BLaER1 (cell line): ENCODE measurements at regions not wholly inside any gene's neighbourhood (a gene's known extent, or its start where the extent isn't known, plus 50 kb on each side); places are given as distances from the start of the nearest gene placed in this dataset.
A peak's percentile ranks its signal among the peaks of the same experiment; 100 is the strongest.

Experiments used
- H3K27ac ChIP-seq: shearing (Covaris generic); formaldehyde crosslinking; 2 replicates; pipeline ENCODE4 v1.8.1; 2022
- H3K27me3 ChIP-seq: shearing (Covaris generic); formaldehyde crosslinking; 2 replicates; pipeline ENCODE4 v1.8.1; 2022
- H3K36me3 ChIP-seq: shearing (Covaris generic); formaldehyde crosslinking; 2 replicates; pipeline ENCODE4 v1.8.1; 2022
- H3K4me1 ChIP-seq: shearing (Covaris generic); formaldehyde crosslinking; 2 replicates; pipeline ENCODE4 v1.8.1; 2022
- H3K4me2 ChIP-seq: shearing (Covaris generic); formaldehyde crosslinking; 2 replicates; pipeline ENCODE4 v1.8.1; 2022
- H3K4me3 ChIP-seq: shearing (Covaris generic); formaldehyde crosslinking; 2 replicates; pipeline ENCODE4 v1.8.1; 2022
- H3K9ac ChIP-seq: shearing (Covaris generic); formaldehyde crosslinking; 2 replicates; pipeline ENCODE4 v1.8.1; 2022
- H3K9me3 ChIP-seq: shearing (Covaris generic); formaldehyde crosslinking; 2 replicates; pipeline ENCODE4 v1.8.1; 2022
- H4K20me1 ChIP-seq: shearing (Covaris generic); formaldehyde crosslinking; 2 replicates; pipeline ENCODE4 v1.8.1; 2022
- Cebpa-rat ChIP-seq: shearing (Covaris generic); IDR thresholded peaks from 2 replicates; pipeline ENCODE4 v1.8.1; 2022

- 0 out of 2 replicates have a peak overlapping the region, but pooled peaks have one; percentile 14 for H3K27ac ChIP-seq
- H3K9me3 ChIP-seq: no peaks in the 10 kb centered on the region
- no peak for TF ChIP-seq Cebpa-rat
- peak overlapping the region; percentile 75 for H3K4me2 ChIP-seq
- H3K9ac ChIP-seq: no peak overlapping the region
- no peaks in the 10 kb centered on the region for H4K20me1 ChIP-seq
- no peak overlapping the region for H3K4me3 ChIP-seq
- no peaks in the 10 kb centered on the region for H3K36me3 ChIP-seq
- peaks cover 56% of the 10 kb centered on the region for H3K4me1 ChIP-seq
- H3K27me3 ChIP-seq: no peaks in the 10 kb centered on the region
These were observed 99.4 kb downstream of the IRF8 start for GRCh38 chr16:85998171-85998867.

GRCh38 chr16:85998868-85999729 lies 100.1 kb downstream of the IRF8 start:
- TF ChIP-seq Cebpa-rat: no peak
- H3K4me3 ChIP-seq: no peak overlapping the region
- no peaks in the 10 kb centered on the region for H3K27me3 ChIP-seq
- H3K9me3 ChIP-seq: no peaks in the 10 kb centered on the region
- H3K4me2 ChIP-seq: peak overlapping the region; percentile 75
- no peak overlapping the region for H3K9ac ChIP-seq
- H3K27ac ChIP-seq: 0 out of 2 replicates have a peak overlapping the region, but pooled peaks have one; percentile 14
- H3K36me3 ChIP-seq: no peaks in the 10 kb centered on the region
- peaks cover 53% of the 10 kb centered on the region for H3K4me1 ChIP-seq
- no peaks in the 10 kb centered on the region for H4K20me1 ChIP-seq

DNA sequence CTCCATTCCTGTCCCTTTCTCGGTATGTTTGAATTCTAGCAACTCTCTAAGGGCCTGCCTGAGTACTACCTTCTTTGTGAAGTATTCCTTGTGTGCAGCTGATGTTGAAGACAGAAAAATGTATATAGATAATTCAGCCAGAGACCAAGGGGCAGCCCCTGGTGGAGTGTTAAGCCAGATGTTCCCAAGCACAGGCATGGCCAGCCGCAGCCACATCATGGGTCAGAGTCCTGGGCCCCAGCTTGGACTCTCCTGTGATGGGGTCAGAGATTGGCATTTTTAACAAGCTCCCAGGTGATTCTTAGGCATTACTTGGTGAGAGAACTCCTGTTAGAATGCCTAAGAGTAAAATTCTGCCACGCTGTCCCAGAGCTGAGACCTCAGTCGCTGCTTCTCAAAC lies 100.8 kb downstream of the IRF8 start:
- peaks cover 48% of the 10 kb centered on the region for H3K4me1 ChIP-seq
- H3K4me2 ChIP-seq: no peak overlapping the region
- no peak overlapping the region for H3K9ac ChIP-seq
- H3K27me3 ChIP-seq: no peaks in the 10 kb centered on the region
- H3K27ac ChIP-seq: no peak overlapping the region
- no peaks in the 10 kb centered on the region for H4K20me1 ChIP-seq
- H3K4me3 ChIP-seq: no peak overlapping the region
- no peaks in the 10 kb centered on the region for H3K9me3 ChIP-seq
- no peaks in the 10 kb centered on the region for H3K36me3 ChIP-seq
- TF ChIP-seq Cebpa-rat: no peak

- Histone ChIP-seq H3K9me3 (no peaks in the 10 kb centered on the region), H3K4me3 (no peak overlapping the region), H3K4me1 (peaks cover 22% of the 10 kb centered on the region), H3K9ac (no peak overlapping the region), H3K27ac (no peak overlapping the region), H3K4me2 (no peak overlapping the region), H3K36me3 (no peaks in the 10 kb centered on the region), H4K20me1 (no peaks in the 10 kb centered on the region), H3K27me3 (no peaks in the 10 kb centered on the region)
- no peak for TF ChIP-seq Cebpa-rat
These were observed 103.4 kb downstream of the IRF8 start for GRCh38 chr16:86002178-86002900.

DNA sequence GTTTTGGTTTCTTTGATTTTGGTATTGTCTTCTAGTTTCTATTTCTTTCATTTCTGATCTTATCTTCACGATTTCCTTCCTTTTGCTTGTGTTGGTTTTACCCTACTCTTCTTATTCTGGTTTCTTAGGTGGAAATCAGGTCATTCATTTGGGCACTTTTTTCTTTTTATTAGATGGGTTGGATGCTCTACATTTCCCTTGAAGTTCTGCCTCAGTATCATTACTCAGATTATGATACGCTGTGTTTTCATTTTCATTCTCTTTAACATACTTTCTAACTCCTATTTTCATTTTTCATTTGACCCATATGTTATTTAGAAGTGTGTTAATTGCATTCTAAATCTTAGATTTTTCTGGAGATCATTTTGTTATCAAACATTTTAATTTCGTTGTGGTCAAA lies 108.6 kb downstream of the IRF8 start:
- Histone ChIP-seq H3K27me3 (no peaks in the 10 kb centered on the region), H4K20me1 (no peaks in the 10 kb centered on the region), H3K9ac (no peak overlapping the region), H3K4me3 (no peak overlapping the region), H3K4me1 (peaks cover 8% of the 10 kb centered on the region; the same call in 1 of the 2 replicates), H3K4me2 (no peak overlapping the region), H3K36me3 (no peaks in the 10 kb centered on the region), H3K9me3 (no peaks in the 10 kb centered on the region), H3K27ac (no peak overlapping the region)
- TF ChIP-seq Cebpa-rat: no peak

DNA sequence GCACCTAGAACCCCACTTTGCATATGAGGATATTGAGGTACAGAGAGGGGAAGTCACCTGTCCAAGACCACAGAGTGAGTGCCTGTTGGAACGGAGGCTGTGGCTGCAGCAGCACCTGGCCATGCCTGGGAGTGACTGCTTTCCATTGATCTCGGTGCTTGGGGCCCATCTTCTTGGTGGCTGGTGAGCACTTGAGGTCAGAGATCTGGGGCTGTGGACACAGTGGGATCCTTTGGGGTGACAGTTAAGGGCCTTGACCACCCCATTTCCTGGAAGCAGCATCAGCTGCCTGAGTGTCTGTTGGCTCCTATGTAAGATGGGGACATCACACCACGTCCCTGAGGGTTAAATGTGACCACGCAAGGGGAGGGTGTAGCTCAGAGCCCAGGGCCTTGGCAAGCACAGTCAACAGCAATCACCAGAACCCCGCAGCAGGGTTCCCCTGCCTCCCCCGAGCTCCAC lies 111.7 kb downstream of the IRF8 start:
- H3K9me3 ChIP-seq: no peaks in the 10 kb centered on the region
- peaks cover 8% of the 10 kb centered on the region; the same call in 1 of the 2 replicates for H3K4me1 ChIP-seq
- H3K27ac ChIP-seq: no peak overlapping the region
- H3K9ac ChIP-seq: no peak overlapping the region
- no peaks in the 10 kb centered on the region for H4K20me1 ChIP-seq
- H3K4me3 ChIP-seq: no peak overlapping the region
- no peaks in the 10 kb centered on the region for H3K27me3 ChIP-seq
- H3K36me3 ChIP-seq: no peaks in the 10 kb centered on the region
- peak overlapping the region; percentile 36 for H3K4me2 ChIP-seq
- TF ChIP-seq Cebpa-rat: no peak

GRCh38 chr16:86011532-86011931 lies 112.6 kb downstream of the IRF8 start:
- Histone ChIP-seq H3K4me2 (no peak overlapping the region), H4K20me1 (no peaks in the 10 kb centered on the region), H3K27me3 (no peaks in the 10 kb centered on the region), H3K9ac (no peak overlapping the region), H3K27ac (no peak overlapping the region), H3K9me3 (no peaks in the 10 kb centered on the region), H3K36me3 (no peaks in the 10 kb centered on the region), H3K4me1 (peaks cover 8% of the 10 kb centered on the region; the same call in 1 of the 2 replicates), H3K4me3 (no peak overlapping the region)
- no peak for TF ChIP-seq Cebpa-rat

DNA sequence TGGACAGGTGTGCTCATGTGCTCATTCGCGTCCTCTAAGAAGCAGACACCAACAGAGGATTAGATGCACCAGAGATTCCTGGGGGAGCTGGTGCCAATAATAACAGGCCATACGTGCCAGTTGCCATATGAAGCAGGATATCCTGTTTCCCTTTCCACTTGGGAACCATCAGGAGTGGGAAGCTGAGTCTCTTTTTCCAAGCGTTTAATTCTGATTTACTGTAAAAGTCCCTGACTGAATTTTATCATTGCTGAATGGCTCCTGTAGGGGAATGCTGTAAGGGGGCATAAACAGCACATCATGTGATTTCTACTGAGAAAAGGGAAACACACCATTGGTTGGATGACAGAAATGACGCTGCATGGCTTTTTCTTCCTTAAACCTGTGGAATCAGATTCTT lies 113.3 kb downstream of the IRF8 start:
- no peak for TF ChIP-seq Cebpa-rat
- Histone ChIP-seq H3K27me3 (no peaks in the 10 kb centered on the region), H3K9ac (no peak overlapping the region), H3K27ac (no peak overlapping the region), H3K9me3 (no peaks in the 10 kb centered on the region), H3K4me3 (no peak overlapping the region), H4K20me1 (no peaks in the 10 kb centered on the region), H3K4me1 (peaks cover 8% of the 10 kb centered on the region; the same call in 1 of the 2 replicates), H3K4me2 (no peak overlapping the region), H3K36me3 (no peaks in the 10 kb centered on the region)

DNA sequence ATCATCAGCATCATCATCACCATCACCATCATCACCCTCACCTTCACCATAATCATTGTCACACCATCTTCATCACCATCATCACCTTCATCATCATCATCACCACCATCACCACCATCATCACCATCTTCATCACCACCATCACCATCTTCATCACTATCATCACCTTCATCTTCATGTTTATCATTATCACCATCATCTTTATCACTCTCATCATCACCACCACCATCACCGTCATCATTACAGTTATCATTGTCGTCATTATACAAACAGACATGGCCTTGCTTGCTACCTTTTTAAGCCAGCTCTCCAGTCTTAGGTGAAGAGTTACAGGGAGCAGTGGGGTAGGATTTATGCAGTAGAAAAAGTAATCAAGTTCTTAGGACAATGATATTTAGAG lies 114.9 kb downstream of the IRF8 start:
- no peak overlapping the region for H3K9ac ChIP-seq
- H3K27ac ChIP-seq: no peak overlapping the region
- H3K4me2 ChIP-seq: no peak overlapping the region
- peaks cover 19% of the 10 kb centered on the region for H3K4me1 ChIP-seq
- H3K9me3 ChIP-seq: no peaks in the 10 kb centered on the region
- no peaks in the 10 kb centered on the region for H4K20me1 ChIP-seq
- no peaks in the 10 kb centered on the region for H3K27me3 ChIP-seq
- no peaks in the 10 kb centered on the region for H3K36me3 ChIP-seq
- no peak overlapping the region for H3K4me3 ChIP-seq
- no peak for TF ChIP-seq Cebpa-rat
